WERI-Rb-1 (cell line): ENCODE measurements at regions not wholly inside any gene's neighbourhood (a gene's known extent, or its start where the extent isn't known, plus 50 kb on each side); places are given as distances from the start of the nearest gene placed in this dataset.
A peak's percentile ranks its signal among the peaks of the same experiment; 100 is the strongest.

Source experiments
- DNase-seq: peaks from one replicate; pipeline ENCODE4 v3.0.0-alpha.2; 2020
- H3K27ac ChIP-seq: fragments of 250-450 bp; sonication (Bioruptor Pico); 2 replicates; pipeline ENCODE4 v1.5.1; 2020; ENCODE audit warnings: mild to moderate bottlenecking, moderate library complexity
- H3K27me3 ChIP-seq: fragments of 250-450 bp; sonication (Bioruptor Pico); 2 replicates; pipeline ENCODE4 v1.5.1; 2021; ENCODE audit warnings: mild to moderate bottlenecking, low read depth, moderate library complexity; ENCODE audit not compliant: insufficient read depth, severe bottlenecking
- H3K36me3 ChIP-seq: fragments of 250-450 bp; sonication (Bioruptor Pico); 2 replicates; pipeline ENCODE4 v1.5.1; 2020; ENCODE audit warnings: mild to moderate bottlenecking, moderate library complexity
- H3K4me3 ChIP-seq: 2 replicates; pipeline ENCODE4 v1.5.1; 2011; ENCODE audit warnings: low read depth, mild to moderate bottlenecking, control low read depth, low read length
- H3K9me3 ChIP-seq: fragments of 250-450 bp; sonication (Bioruptor Pico); 2 replicates; pipeline ENCODE4 v1.5.1; 2021; ENCODE audit warnings: mild to moderate bottlenecking, moderate library complexity; ENCODE audit not compliant: severe bottlenecking
- CTCF ChIP-seq: IDR thresholded peaks from 2 replicates; pipeline ENCODE4 v1.5.1; 2011; ENCODE audit warnings: low read depth, mild to moderate bottlenecking, control low read depth, inconsistent platforms, low read length

- H3K36me3 ChIP-seq = no peaks in the 10 kb centered on the region
Measured at GRCh38 chr12:30515351-30515750, 180.3 kb downstream of the IPO8 start.

GRCh38 chr12:30514666-30515065, 181.0 kb downstream of the IPO8 start:
- no peak overlapping the region for H3K4me3 ChIP-seq
- no peak for DNase-seq
- H3K9me3 ChIP-seq = no peaks in the 10 kb centered on the region
- TF ChIP-seq CTCF = no peak
- no peaks in the 10 kb centered on the region for H3K36me3 ChIP-seq
- H3K27ac ChIP-seq = no peak overlapping the region
- no peaks in the 10 kb centered on the region for H3K27me3 ChIP-seq

More at GRCh38 chr12:30515351-30515750, 180.3 kb downstream of the IPO8 start:
- Histone ChIP-seq H3K27ac (no peak overlapping the region), H3K27me3 (no peaks in the 10 kb centered on the region), H3K4me3 (no peak overlapping the region), H3K9me3 (no peaks in the 10 kb centered on the region)
- DNase-seq = no peak
- TF ChIP-seq CTCF = 0 out of 2 replicates have a peak, but pooled peaks have one; percentile 11

GRCh38 chr12:30508205-30508967, 187.3 kb downstream of the IPO8 start:
- no peak overlapping the region for H3K4me3 ChIP-seq
- H3K36me3 ChIP-seq = no peaks in the 10 kb centered on the region
- H3K27me3 ChIP-seq = no peaks in the 10 kb centered on the region
- no peak for TF ChIP-seq CTCF
- DNase-seq = no peak
- no peak overlapping the region for H3K27ac ChIP-seq
- H3K9me3 ChIP-seq = no peaks in the 10 kb centered on the region

- no peak for TF ChIP-seq CTCF
- no peak for DNase-seq
- Histone ChIP-seq H3K27me3 (no peaks in the 10 kb centered on the region), H3K9me3 (no peaks in the 10 kb centered on the region), H3K27ac (no peak overlapping the region), H3K36me3 (no peaks in the 10 kb centered on the region), H3K4me3 (no peak overlapping the region)
Measured at GRCh38 chr12:30507576-30507975, 188.1 kb downstream of the IPO8 start.

GRCh38 chr12:30506411-30506810, 189.3 kb downstream of the IPO8 start:
- no peak for TF ChIP-seq CTCF
- Histone ChIP-seq H3K36me3 (no peaks in the 10 kb centered on the region), H3K9me3 (no peaks in the 10 kb centered on the region), H3K27me3 (no peaks in the 10 kb centered on the region), H3K27ac (no peak overlapping the region), H3K4me3 (no peak overlapping the region)
- DNase-seq = no peak

GRCh38 chr12:30501718-30502117, 194.0 kb downstream of the IPO8 start:
- H3K27ac ChIP-seq = no peak overlapping the region
- no peak for TF ChIP-seq CTCF
- no peaks in the 10 kb centered on the region for H3K9me3 ChIP-seq

More at GRCh38 chr12:30501718-30502117, 194.0 kb downstream of the IPO8 start:
- Histone ChIP-seq H3K36me3 (no peaks in the 10 kb centered on the region), H3K4me3 (no peak overlapping the region), H3K27me3 (no peaks in the 10 kb centered on the region)
- no peak for DNase-seq
